GM23248 (cell line): ENCODE measurements at regions not wholly inside any gene's neighbourhood (a gene's known extent, or its start where the extent isn't known, plus 50 kb on each side); places are given as distances from the start of the nearest gene placed in this dataset.
"Not testable (repeated sequence)": the region's sequence is repeated elsewhere in the genome, so short reads cannot be mapped to it uniquely, and the experiment has no call there.

Source experiments
- DNase-seq: peaks from one replicate; pipeline ENCODE4 v3.0.0-alpha.2; 2015
- H2AFZ ChIP-seq: fragments of 200-600 bp; sonication (generic); 2 replicates; pipeline ENCODE4 v1.6.1; 2016; ENCODE audit warnings: antibody characterized with exemption
- H3F3A ChIP-seq: fragments of 200-600 bp; sonication (generic); 2 replicates; pipeline ENCODE4 v1.6.1; 2016; ENCODE audit warnings: mild to moderate bottlenecking, antibody characterized with exemption, mixed run types; ENCODE audit not compliant: insufficient read depth
- H3K27ac ChIP-seq: fragments of 200-600 bp; sonication (generic); 2 replicates; pipeline ENCODE4 v1.5.1; 2016; ENCODE audit warnings: mild to moderate bottlenecking
- H3K27me3 ChIP-seq: fragments of 200-600 bp; sonication (generic); replicated peaks from 2 replicates; pipeline ENCODE4 v1.6.1; 2016; ENCODE audit warnings: mild to moderate bottlenecking; ENCODE audit not compliant: insufficient read depth
- H3K36me3 ChIP-seq: fragments of 200-600 bp; sonication (generic); 2 replicates; pipeline ENCODE4 v1.6.1; 2016; ENCODE audit warnings: low read depth, mild to moderate bottlenecking
- H3K4me1 ChIP-seq: fragments of 200-600 bp; sonication (generic); 2 replicates; pipeline ENCODE4 v1.6.1; 2016; ENCODE audit warnings: mild to moderate bottlenecking; ENCODE audit not compliant: insufficient read depth
- H3K4me2 ChIP-seq: fragments of 200-600 bp; sonication (generic); one replicate; pipeline ENCODE4 v1.6.1; 2016; ENCODE audit warnings: mild to moderate bottlenecking; ENCODE audit not compliant: unreplicated experiment
- H3K4me3 ChIP-seq: fragments of 200-600 bp; sonication (generic); 2 replicates; pipeline ENCODE4 v1.5.1; 2016; ENCODE audit warnings: mild to moderate bottlenecking
- H3K79me2 ChIP-seq: fragments of 200-600 bp; sonication (generic); 2 replicates; pipeline ENCODE4 v1.6.1; 2016; ENCODE audit warnings: mild to moderate bottlenecking; ENCODE audit not compliant: insufficient read depth
- H3K9ac ChIP-seq: fragments of 200-600 bp; sonication (generic); 2 replicates; pipeline ENCODE4 v1.6.1; 2016; ENCODE audit warnings: mild to moderate bottlenecking
- H3K9me2 ChIP-seq: fragments of 200-600 bp; sonication (generic); 2 replicates; pipeline ENCODE4 v1.6.1; 2016; ENCODE audit warnings: mixed run types, mild to moderate bottlenecking, moderate library complexity; ENCODE audit not compliant: insufficient read depth
- H3K9me3 ChIP-seq: fragments of 200-600 bp; sonication (generic); one replicate; pipeline ENCODE4 v1.6.1; 2017; ENCODE audit warnings: low read depth
- H4K20me1 ChIP-seq: fragments of 200-600 bp; sonication (generic); 2 replicates; pipeline ENCODE4 v1.6.0; 2016; ENCODE audit not compliant: insufficient read depth
- EZH2 ChIP-seq: fragments of 200-600 bp; sonication (generic); IDR thresholded peaks from 2 replicates; pipeline ENCODE4 v1.6.1; 2018; ENCODE audit warnings: antibody characterized with exemption, mild to moderate bottlenecking; ENCODE audit not compliant: insufficient read depth, poor library complexity, severe bottlenecking
- EZH2phosphoT487 ChIP-seq: fragments of 200-600 bp; sonication (generic); IDR thresholded peaks from 2 replicates; pipeline ENCODE4 v1.6.1; 2018; ENCODE audit warnings: antibody characterized with exemption, moderate library complexity, mild to moderate bottlenecking, low read depth; ENCODE audit not compliant: insufficient read depth
- WGBS, 2 experiments: methylation state at CpG; one replicate each; pipeline ENCODE4 v1.1.6; 2015 to 2017; ENCODE audit warnings: low lambda C conversion rate in 2 of 2, low coverage in 1 of 2; ENCODE audit errors: missing lambda C conversion rate in 2 of 2; 5-methylcytosine and 5-hydroxymethylcytosine counted together
- in situ Hi-C: fragments of 300-500 bp; cut with MboI; formaldehyde crosslinking; loops from 2 replicates; pipeline ENCODE4 v1.15.0; 2020

DNA sequence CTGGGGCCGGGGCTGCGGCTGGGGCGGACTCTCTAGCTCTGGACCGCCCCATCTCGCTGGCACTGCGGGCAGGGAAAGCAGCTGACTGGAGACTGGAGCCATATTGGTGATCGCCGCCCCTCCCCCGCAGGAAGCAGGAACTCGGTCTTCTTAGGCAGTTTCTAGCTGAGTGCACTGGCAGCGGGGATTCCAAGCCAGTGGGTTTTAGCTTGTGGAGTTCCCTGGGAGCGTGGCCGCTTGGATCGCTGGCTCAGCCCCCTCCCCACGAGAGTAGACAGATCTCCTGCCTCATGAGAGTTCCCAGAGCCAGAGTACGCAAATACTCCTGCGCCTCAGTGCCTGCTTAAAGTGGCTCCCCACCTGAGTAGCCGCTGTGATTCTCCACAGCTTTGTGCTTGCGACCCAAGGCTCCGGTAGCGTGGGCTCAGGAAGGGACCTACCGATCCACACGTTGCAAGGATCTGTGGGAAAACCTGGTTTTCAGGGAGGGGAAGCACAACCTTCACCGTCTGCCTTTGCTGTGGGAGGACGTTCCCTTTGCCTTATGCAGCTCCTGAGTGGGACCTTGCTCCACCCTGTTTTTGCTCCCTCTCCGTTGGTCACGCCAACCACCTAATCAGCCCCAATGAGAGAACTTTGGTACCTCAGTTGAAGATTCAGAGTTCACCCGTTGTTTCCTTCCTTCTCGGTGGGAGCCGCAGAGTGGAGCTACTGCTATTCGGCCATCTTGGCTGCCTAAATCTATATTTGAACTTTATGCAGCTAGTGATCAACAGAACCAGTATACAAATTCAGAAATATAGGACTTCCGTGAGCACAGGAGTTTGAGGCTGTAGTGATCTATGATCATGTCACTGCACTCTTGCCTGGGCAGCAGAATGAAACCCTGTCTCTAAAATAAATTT is 803.9 kb upstream of the PCDH10 start:
- H3K4me3 ChIP-seq = no peak overlapping the region

GRCh38 chr4:132346016-132346415 is 803.1 kb upstream of the PCDH10 start:
- no peaks in the 10 kb centered on the region for H4K20me1 ChIP-seq
- no peaks in the 10 kb centered on the region for H3K9me2 ChIP-seq
- H3K9me3 ChIP-seq = no peaks in the 10 kb centered on the region
- H3K27me3 ChIP-seq = no peaks in the 10 kb centered on the region
- no peaks in the 10 kb centered on the region for H3K79me2 ChIP-seq
- H3K36me3 ChIP-seq = no peaks in the 10 kb centered on the region
- no peak overlapping the region for H2AFZ ChIP-seq
- no peak for DNase-seq
- H3K27ac ChIP-seq = no peak overlapping the region
- 3 to 24% methylated on average over 1 of the region's 1 CpG for WGBS, 2 experiments
- in situ Hi-C loops = no loop called here
- no peak overlapping the region for H3K4me3 ChIP-seq
- no peak overlapping the region for H3K9ac ChIP-seq
- H3K4me2 ChIP-seq = no peak overlapping the region
- no peak for TF ChIP-seq EZH2
- TF ChIP-seq EZH2phosphoT487 = no peak
- no peaks in the 10 kb centered on the region for H3K4me1 ChIP-seq
- H3F3A ChIP-seq = no peaks in the 10 kb centered on the region

More for the DNA sequence above, 803.9 kb upstream of the PCDH10 start:
- Histone ChIP-seq H3K9me3 (no peaks in the 10 kb centered on the region), H2AFZ (no peak overlapping the region), H3K79me2 (no peaks in the 10 kb centered on the region), H3K9ac (no peak overlapping the region), H3K4me1 (no peaks in the 10 kb centered on the region), H3K9me2 (no peaks in the 10 kb centered on the region), H3K4me2 (no peak overlapping the region), H4K20me1 (no peaks in the 10 kb centered on the region), H3K36me3 (no peaks in the 10 kb centered on the region), H3F3A (no peaks in the 10 kb centered on the region), H3K27me3 (no peaks in the 10 kb centered on the region), H3K27ac (no peak overlapping the region)
- in situ Hi-C loops = no loop called here
- 59 to 63% methylated on average over 21 to 27 of the region's 32 CpGs for whole genome bisulfite sequencing, 2 experiments
- no peak for DNase-seq
- TF ChIP-seq EZH2 = no peak
- no peak for TF ChIP-seq EZH2phosphoT487

- H3F3A ChIP-seq, H2AFZ ChIP-seq, H3K27ac ChIP-seq, H3K27me3 ChIP-seq, H4K20me1 ChIP-seq, DNase-seq, H3K4me2 ChIP-seq, in situ Hi-C loops, H3K4me3 ChIP-seq, H3K4me1 ChIP-seq, H3K9me2 ChIP-seq, H3K36me3 ChIP-seq, H3K9me3 ChIP-seq, H3K79me2 ChIP-seq, H3K9ac ChIP-seq: not testable (repeated sequence)
- WGBS, 2 experiments = 18 to 26% methylated on average over 3 of the region's 3 CpGs
Observed at GRCh38 chr4:132351606-132352005, 797.5 kb upstream of the PCDH10 start.

GRCh38 chr4:132382243-132382642 is 766.9 kb upstream of the PCDH10 start:
- no peak for DNase-seq
- H3K36me3 ChIP-seq = no peaks in the 10 kb centered on the region
- in situ Hi-C loops = no loop called here
- no peak overlapping the region for H3K27ac ChIP-seq
- no peaks in the 10 kb centered on the region for H3K79me2 ChIP-seq
- no peaks in the 10 kb centered on the region for H3K9me2 ChIP-seq
- no peak overlapping the region for H3K4me3 ChIP-seq
- no peak overlapping the region for H2AFZ ChIP-seq
- WGBS, 2 experiments = 6 to 12% methylated on average over 2 of the region's 2 CpGs
- H3F3A ChIP-seq = no peaks in the 10 kb centered on the region
- H4K20me1 ChIP-seq = no peaks in the 10 kb centered on the region
- H3K9me3 ChIP-seq = no peaks in the 10 kb centered on the region
- H3K4me1 ChIP-seq = no peaks in the 10 kb centered on the region
- H3K9ac ChIP-seq = no peak overlapping the region
- H3K27me3 ChIP-seq = no peaks in the 10 kb centered on the region
- no peak overlapping the region for H3K4me2 ChIP-seq
- no peak for TF ChIP-seq EZH2phosphoT487
- no peak for TF ChIP-seq EZH2
